ENCODE measurements at regions not wholly inside any gene's neighbourhood (a gene's known extent, or its start where the extent isn't known, plus 50 kb on each side); places are given as distances from the start of the nearest gene placed in this dataset.
A peak's percentile ranks its signal among the peaks of the same experiment; 100 is the strongest.

DNA sequence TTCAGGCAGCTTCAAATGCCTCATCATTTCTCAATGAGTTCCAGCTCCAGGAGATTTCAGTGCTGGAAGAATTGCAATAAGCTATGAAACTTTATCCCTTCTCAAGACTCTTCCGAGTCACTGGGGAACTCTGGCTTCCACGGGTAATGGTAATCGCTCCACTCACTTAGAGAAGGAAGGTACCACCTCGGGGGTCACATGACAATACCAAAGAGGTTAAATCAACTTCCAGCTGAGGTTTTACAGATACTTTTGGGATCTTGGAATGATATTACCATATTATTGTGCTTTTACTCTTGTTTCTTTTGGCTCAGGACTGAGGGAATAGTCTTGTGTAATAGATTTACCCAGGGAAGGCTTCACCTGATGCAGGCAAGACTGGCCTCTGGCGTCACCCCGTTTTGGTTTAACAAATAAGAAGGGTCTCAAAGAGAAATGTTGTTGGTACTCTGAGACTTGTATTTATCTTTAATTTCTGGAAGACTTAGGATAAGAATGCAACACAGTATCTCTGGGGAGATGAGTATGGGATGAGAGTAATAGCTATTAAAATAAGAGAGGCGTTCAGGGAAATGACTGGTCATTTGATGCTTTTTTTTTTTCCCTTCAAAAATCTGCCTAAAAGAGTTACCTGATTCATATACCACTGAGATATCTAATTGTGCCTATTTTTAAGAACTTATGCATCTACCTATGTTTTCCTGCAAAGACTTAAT is 316.9 kb upstream of the ZEB2 start:
- no peak for TF ChIP-seq CTCF (IDR thresholded peaks at IDR 0.05; ENCODE audit: control insufficient read depth, extremely low read depth, insufficient read depth)
- DNase-seq (ENCODE audit: low read depth), result no peak
- H3K4me3 ChIP-seq (ENCODE audit: low read depth, low read length), result no peak overlapping the region

- H3K4me3 ChIP-seq (ENCODE audit: low read depth, low read length), result no peak overlapping the region
- TF ChIP-seq CTCF (IDR thresholded peaks at IDR 0.05; ENCODE audit: control insufficient read depth, extremely low read depth, insufficient read depth), result no peak
- DNase-seq (ENCODE audit: low read depth), result no peak
Observed at GRCh38 chr2:144835634-144836350, 315.9 kb upstream of the ZEB2 start.

- no peak for TF ChIP-seq CTCF (IDR thresholded peaks at IDR 0.05; ENCODE audit: control insufficient read depth, extremely low read depth, insufficient read depth)
- H3K4me3 ChIP-seq (ENCODE audit: low read depth, low read length), result no peak overlapping the region
- peak; percentile 14 for DNase-seq (ENCODE audit: low read depth)
Observed at GRCh38 chr2:144834998-144835633, 315.2 kb upstream of the ZEB2 start.

- no peak for TF ChIP-seq CTCF (IDR thresholded peaks at IDR 0.05; ENCODE audit: control insufficient read depth, extremely low read depth, insufficient read depth)
- DNase-seq (ENCODE audit: low read depth), result no peak
- H3K4me3 ChIP-seq (ENCODE audit: low read depth, low read length), result no peak overlapping the region
Observed at GRCh38 chr2:144834363-144834762, 314.4 kb upstream of the ZEB2 start.

DNA sequence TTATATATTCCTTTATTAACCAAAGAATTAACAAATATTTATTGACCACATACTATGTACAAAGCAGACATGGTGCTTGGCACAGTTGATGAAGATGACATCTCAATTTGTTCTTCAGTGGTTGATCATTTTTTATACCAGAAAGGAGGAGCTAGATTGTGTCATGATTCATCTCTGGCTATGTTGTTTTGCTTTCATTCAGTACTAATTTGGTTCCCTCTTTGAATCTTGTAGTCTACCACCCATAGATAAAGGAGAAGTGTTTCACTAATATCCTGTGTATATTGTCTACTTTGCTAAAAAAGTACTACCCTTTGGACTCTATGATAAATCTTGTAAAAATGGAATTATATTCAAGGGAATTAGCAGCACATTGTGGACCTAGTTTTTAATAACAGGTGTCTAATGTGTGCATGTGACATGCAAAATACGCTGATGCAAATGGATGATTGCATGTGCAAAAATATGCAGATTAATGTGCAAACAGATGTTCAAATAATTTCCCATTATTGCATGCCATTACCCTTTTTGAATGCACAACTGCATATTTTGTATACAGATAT is 313.2 kb upstream of the ZEB2 start:
- H3K4me3 ChIP-seq (ENCODE audit: low read depth, low read length), result no peak overlapping the region
- no peak for DNase-seq (ENCODE audit: low read depth)
- no peak for TF ChIP-seq CTCF (IDR thresholded peaks at IDR 0.05; ENCODE audit: control insufficient read depth, extremely low read depth, insufficient read depth)

- no peak overlapping the region for H3K4me3 ChIP-seq (ENCODE audit: low read depth, low read length)
- no peak for TF ChIP-seq CTCF (IDR thresholded peaks at IDR 0.05; ENCODE audit: control insufficient read depth, extremely low read depth, insufficient read depth)
- no peak for DNase-seq (ENCODE audit: low read depth)
Observed at GRCh38 chr2:144832048-144832447, 312.1 kb upstream of the ZEB2 start.
